Thoracic aorta (tissue), 2 donors: ENCODE measurements at regions not wholly inside any gene's neighbourhood (a gene's known extent, or its start where the extent isn't known, plus 50 kb on each side); places are given as distances from the start of the nearest gene placed in this dataset.

ENCODE experiments used
- ATAC-seq: fragments of 150-250 bp; one replicate; pipeline ENCODE4 v1.8.0; 2017; ENCODE audit warnings: low read depth; ENCODE audit not compliant: insufficient number of reproducible peaks, low FRiP score
- DNase-seq: peaks from one replicate; pipeline ENCODE4 v3.0.0-alpha.2; 2020; ENCODE audit warnings: low spot score
- H3K27ac ChIP-seq, 2 donors: fragments of 200-600 bp; sonication (generic); 1 replicate in 1 of 2; 2 replicates in 1 of 2; pipeline ENCODE4 v1.5.1; 2016; ENCODE audit warnings: mild to moderate bottlenecking in 2 of 2, moderate library complexity in 2 of 2
- H3K27me3 ChIP-seq: fragments of 200-600 bp; sonication (generic); replicated peaks from 2 replicates; pipeline ENCODE4 v1.6.0; 2016; ENCODE audit warnings: mild to moderate bottlenecking; ENCODE audit not compliant: insufficient read depth
- H3K36me3 ChIP-seq: fragments of 200-600 bp; sonication (generic); one replicate; pipeline ENCODE4 v1.5.1; 2016
- H3K4me1 ChIP-seq, 2 donors: fragments of 200-600 bp; sonication (generic); 1 replicate in 1 of 2; 2 replicates in 1 of 2; pipeline versions ENCODE4 v1.5.1 to v1.6.0; 2016; ENCODE audit warnings: low read depth in 2 of 2, mild to moderate bottlenecking in 1 of 2; ENCODE audit not compliant: control insufficient read depth in 1 of 2
- H3K4me3 ChIP-seq: fragments of 200-600 bp; sonication (generic); 2 replicates; pipeline ENCODE4 v1.5.1; 2016; ENCODE audit warnings: mild to moderate bottlenecking
- H3K9me3 ChIP-seq: fragments of 200-600 bp; sonication (generic); 2 replicates; pipeline ENCODE4 v1.5.1; 2016
- TF ChIP-seq, protein P1 (sequence below): fragments of 200-600 bp; sonication (generic); IDR thresholded peaks from one replicate; pipeline ENCODE4 v1.5.1; 2019; ENCODE audit warnings: antibody characterized with exemption

DNA sequence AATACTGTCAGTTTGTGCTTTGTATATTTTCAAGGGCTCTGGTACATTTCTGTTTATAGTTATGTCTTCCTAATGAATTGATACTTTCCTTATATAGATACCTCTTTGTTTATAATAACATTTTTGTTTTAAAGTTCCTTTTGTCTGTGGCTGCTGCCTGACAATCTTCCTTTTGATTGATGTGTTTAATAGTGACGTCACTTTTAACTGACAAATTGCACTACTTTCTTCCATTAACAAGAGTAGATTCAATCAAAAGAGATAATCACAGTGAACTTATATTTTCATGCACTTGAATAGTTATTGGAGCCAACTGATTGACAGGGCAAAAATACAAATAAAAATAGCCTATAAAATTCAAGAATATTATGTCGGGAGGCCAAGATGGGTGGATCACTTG is 371.7 kb downstream of the ANXA1 start:
- H3K27me3 ChIP-seq, result no peaks in the 10 kb centered on the region
- DNase-seq (no peak), ATAC-seq (no peak)
- H3K36me3 ChIP-seq, result no peaks in the 10 kb centered on the region
- H3K4me3 ChIP-seq, result no peak overlapping the region
- H3K27ac ChIP-seq, result no peak overlapping the region
- no peaks in the 10 kb centered on the region for H3K4me1 ChIP-seq
- TF ChIP-seq, protein P1, sequence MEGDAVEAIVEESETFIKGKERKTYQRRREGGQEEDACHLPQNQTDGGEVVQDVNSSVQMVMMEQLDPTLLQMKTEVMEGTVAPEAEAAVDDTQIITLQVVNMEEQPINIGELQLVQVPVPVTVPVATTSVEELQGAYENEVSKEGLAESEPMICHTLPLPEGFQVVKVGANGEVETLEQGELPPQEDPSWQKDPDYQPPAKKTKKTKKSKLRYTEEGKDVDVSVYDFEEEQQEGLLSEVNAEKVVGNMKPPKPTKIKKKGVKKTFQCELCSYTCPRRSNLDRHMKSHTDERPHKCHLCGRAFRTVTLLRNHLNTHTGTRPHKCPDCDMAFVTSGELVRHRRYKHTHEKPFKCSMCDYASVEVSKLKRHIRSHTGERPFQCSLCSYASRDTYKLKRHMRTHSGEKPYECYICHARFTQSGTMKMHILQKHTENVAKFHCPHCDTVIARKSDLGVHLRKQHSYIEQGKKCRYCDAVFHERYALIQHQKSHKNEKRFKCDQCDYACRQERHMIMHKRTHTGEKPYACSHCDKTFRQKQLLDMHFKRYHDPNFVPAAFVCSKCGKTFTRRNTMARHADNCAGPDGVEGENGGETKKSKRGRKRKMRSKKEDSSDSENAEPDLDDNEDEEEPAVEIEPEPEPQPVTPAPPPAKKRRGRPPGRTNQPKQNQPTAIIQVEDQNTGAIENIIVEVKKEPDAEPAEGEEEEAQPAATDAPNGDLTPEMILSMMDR, result no peak
- H3K9me3 ChIP-seq, result no peaks in the 10 kb centered on the region

DNA sequence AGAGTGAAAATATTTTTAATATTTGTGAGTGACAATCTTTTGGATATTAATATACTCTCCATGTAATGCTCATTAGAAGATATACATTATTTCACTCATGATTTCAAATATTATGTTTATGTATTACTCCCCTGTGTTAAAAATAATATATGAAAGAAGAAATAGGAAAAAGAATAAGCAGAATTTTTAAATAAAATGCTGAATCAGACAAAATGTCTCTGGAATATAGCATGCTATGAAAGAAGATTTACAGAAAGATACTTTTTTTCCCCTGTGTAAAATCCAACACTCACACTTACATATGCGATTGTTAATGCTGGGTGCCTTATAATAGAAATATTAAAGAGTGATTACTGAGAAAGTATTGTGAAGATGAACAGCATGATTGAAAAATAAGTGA is 373.7 kb downstream of the ANXA1 start:
- Histone ChIP-seq H3K27ac (no peak overlapping the region), H3K4me1 (no peaks in the 10 kb centered on the region), H3K36me3 (no peaks in the 10 kb centered on the region), H3K4me3 (no peak overlapping the region), H3K9me3 (no peaks in the 10 kb centered on the region), H3K27me3 (no peaks in the 10 kb centered on the region)
- ATAC-seq (no peak), DNase-seq (no peak)
- TF ChIP-seq, protein P1, result no peak

DNA sequence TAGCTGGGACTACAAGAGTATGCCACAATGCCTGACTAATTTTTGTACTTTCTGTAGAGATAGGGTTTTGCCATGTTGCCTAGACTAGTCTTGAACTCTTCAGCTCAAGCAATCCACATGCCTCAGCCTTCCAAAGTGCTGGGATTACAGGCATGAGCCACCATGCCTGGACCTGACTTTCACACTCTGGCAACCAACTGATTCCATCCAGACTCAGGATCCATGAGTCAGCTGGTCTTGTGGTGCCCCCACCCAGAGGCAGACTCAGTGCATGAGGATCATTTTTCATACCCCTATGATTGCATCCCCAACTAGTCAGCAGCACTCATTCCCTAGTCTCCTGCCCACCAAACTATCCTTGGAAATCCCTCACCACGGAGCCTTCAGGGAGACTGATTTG is 375.9 kb downstream of the ANXA1 start:
- TF ChIP-seq, protein P1, result no peak
- Histone ChIP-seq H3K27me3 (no peaks in the 10 kb centered on the region), H3K4me3 (no peak overlapping the region), H3K36me3 (no peaks in the 10 kb centered on the region), H3K27ac (no peak overlapping the region), H3K9me3 (no peaks in the 10 kb centered on the region), H3K4me1 (no peaks in the 10 kb centered on the region)
- no peak for DNase-seq
- ATAC-seq, result no peak

DNA sequence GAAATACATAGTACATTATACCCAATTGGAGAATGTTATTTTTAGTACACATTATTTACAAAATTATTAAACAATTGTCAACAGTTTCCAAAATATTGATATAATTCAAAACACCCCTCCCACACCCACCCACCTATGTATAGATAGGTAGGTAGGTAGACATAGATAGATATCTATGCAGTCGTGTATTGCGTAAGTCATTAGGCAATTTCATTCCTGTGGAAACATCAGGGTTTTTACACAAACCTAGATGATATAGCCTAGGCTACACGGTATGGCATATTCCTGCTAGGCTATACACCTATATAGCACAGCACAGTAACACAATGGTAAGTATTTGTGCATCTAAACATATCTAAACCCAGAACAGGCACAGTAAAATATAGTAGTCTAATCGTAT is 377.3 kb downstream of the ANXA1 start:
- H3K27ac ChIP-seq, result no peak overlapping the region
- ATAC-seq, result no peak
- no peak for DNase-seq
- no peaks in the 10 kb centered on the region for H3K9me3 ChIP-seq
- no peaks in the 10 kb centered on the region for H3K4me1 ChIP-seq
- TF ChIP-seq, protein P1, result no peak
- no peak overlapping the region for H3K4me3 ChIP-seq
- no peaks in the 10 kb centered on the region for H3K36me3 ChIP-seq
- H3K27me3 ChIP-seq, result no peaks in the 10 kb centered on the region

DNA sequence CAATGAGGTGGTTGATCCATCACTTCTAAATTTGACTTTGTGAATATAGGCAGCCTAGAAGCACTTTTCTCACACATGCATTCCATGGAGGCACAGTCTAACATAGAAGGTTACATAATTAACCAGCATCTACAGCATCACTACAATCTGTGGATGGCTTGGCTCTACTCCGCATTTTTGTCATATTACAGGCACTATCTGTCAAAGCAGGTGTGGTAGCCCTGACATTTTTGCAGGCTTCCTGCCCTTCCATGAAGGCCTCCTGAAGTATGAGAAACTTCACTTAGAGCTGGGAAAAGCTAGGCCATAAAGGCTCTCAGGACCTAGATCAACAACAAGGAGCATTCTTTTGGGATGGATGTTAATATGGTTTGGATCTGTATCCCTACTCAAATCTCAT is 378.0 kb downstream of the ANXA1 start:
- Histone ChIP-seq H3K27me3 (no peaks in the 10 kb centered on the region), H3K9me3 (no peaks in the 10 kb centered on the region), H3K27ac (no peak overlapping the region), H3K4me1 (no peaks in the 10 kb centered on the region), H3K36me3 (no peaks in the 10 kb centered on the region), H3K4me3 (no peak overlapping the region)
- TF ChIP-seq, protein P1, result no peak
- no peak for DNase-seq
- ATAC-seq, result no peak
